ENCODE measurements at regions not wholly inside any gene's neighbourhood (a gene's known extent, or its start where the extent isn't known, plus 50 kb on each side); places are given as distances from the start of the nearest gene placed in this dataset.
"Not testable (repeated sequence)": the region's sequence is repeated elsewhere in the genome, so short reads cannot be mapped to it uniquely, and the experiment has no call there.

GRCh38 chr13:80070024-80070703 lies 270.8 kb downstream of the SPRY2 start:
- Histone ChIP-seq H3K27me3 (ENCODE audit: insufficient read depth, low read depth) (no peaks in the 10 kb centered on the region), H3K9me3 (ENCODE audit: insufficient read depth, low read depth) (no peaks in the 10 kb centered on the region), H3K79me2 (ENCODE audit: low read depth) (no peaks in the 10 kb centered on the region), H3K4me2 (no peak overlapping the region), H3K9me2 (ENCODE audit: insufficient read depth) (no peaks in the 10 kb centered on the region; the same call in 1 of the 2 replicates), H4K20me1 (ENCODE audit: insufficient read depth) (no peaks in the 10 kb centered on the region), H3K27ac (no peak overlapping the region), H3K36me3 (ENCODE audit: low read depth) (no peaks in the 10 kb centered on the region), H3K4me1 (replicated peaks; ENCODE audit: insufficient read depth) (no peaks in the 10 kb centered on the region), H3F3A (ENCODE audit: insufficient read depth, low read depth) (no peaks in the 10 kb centered on the region), H3K4me3 (no peak overlapping the region), H2AFZ (no peak overlapping the region)
- intact Hi-C loops (cut with micrococcal nuclease; ENCODE audit: unreplicated experiment), result no loop called here
- ChIA-PET CTCF (no interaction called here), POLR2A (ENCODE audit: unreplicated experiment) (no interaction called here)
- DNase-seq, result no peak
- TF ChIP-seq EZH2 (IDR thresholded peaks at IDR 0.05; ENCODE audit: low read depth) (no peak), CTCF (conservative IDR thresholded peaks at IDR 0.05) (no peak)
- no TSS peak for BruUV-seq (replicated peaks)

GRCh38 chr13:80069374-80069773 lies 271.6 kb downstream of the SPRY2 start:
- Histone ChIP-seq H3K27me3 (ENCODE audit: insufficient read depth, low read depth) (no peaks in the 10 kb centered on the region), H3K27ac (no peak overlapping the region), H4K20me1 (ENCODE audit: insufficient read depth) (no peaks in the 10 kb centered on the region), H2AFZ (no peak overlapping the region), H3K9me2 (ENCODE audit: insufficient read depth) (no peaks in the 10 kb centered on the region; the same call in 1 of the 2 replicates), H3K9me3 (ENCODE audit: insufficient read depth, low read depth) (no peaks in the 10 kb centered on the region), H3K79me2 (ENCODE audit: low read depth) (no peaks in the 10 kb centered on the region), H3K4me1 (replicated peaks; ENCODE audit: insufficient read depth) (no peaks in the 10 kb centered on the region), H3K4me3 (no peak overlapping the region), H3K36me3 (ENCODE audit: low read depth) (no peaks in the 10 kb centered on the region), H3F3A (ENCODE audit: insufficient read depth, low read depth) (no peaks in the 10 kb centered on the region), H3K4me2 (no peak overlapping the region)
- BruUV-seq (replicated peaks), result no TSS peak
- no peak for DNase-seq
- intact Hi-C loops (cut with micrococcal nuclease; ENCODE audit: unreplicated experiment), result no loop called here
- no peak for TF ChIP-seq CTCF (conservative IDR thresholded peaks at IDR 0.05)
- no peak for TF ChIP-seq EZH2 (IDR thresholded peaks at IDR 0.05; ENCODE audit: low read depth)
- CTCF ChIA-PET, result no interaction called here
- POLR2A ChIA-PET (ENCODE audit: unreplicated experiment), result no interaction called here

GRCh38 chr13:80065996-80066395 lies 274.9 kb downstream of the SPRY2 start:
- ChIA-PET POLR2A (ENCODE audit: unreplicated experiment) (no interaction called here), CTCF (no interaction called here)
- Histone ChIP-seq H3K4me3 (no peak overlapping the region), H3K79me2 (ENCODE audit: low read depth) (no peaks in the 10 kb centered on the region), H3K9me3 (ENCODE audit: insufficient read depth, low read depth) (no peaks in the 10 kb centered on the region), H3K36me3 (ENCODE audit: low read depth) (no peaks in the 10 kb centered on the region), H3K27ac (no peak overlapping the region), H2AFZ (no peak overlapping the region), H3F3A (ENCODE audit: insufficient read depth, low read depth) (no peaks in the 10 kb centered on the region), H4K20me1 (ENCODE audit: insufficient read depth) (no peaks in the 10 kb centered on the region), H3K4me2 (no peak overlapping the region), H3K9me2 (ENCODE audit: insufficient read depth) (no peaks in the 10 kb centered on the region; the same call in 1 of the 2 replicates), H3K4me1 (replicated peaks; ENCODE audit: insufficient read depth) (no peaks in the 10 kb centered on the region), H3K27me3 (ENCODE audit: insufficient read depth, low read depth) (no peaks in the 10 kb centered on the region)
- no peak for TF ChIP-seq CTCF (conservative IDR thresholded peaks at IDR 0.05)
- no peak for TF ChIP-seq EZH2 (IDR thresholded peaks at IDR 0.05; ENCODE audit: low read depth)
- no TSS peak for BruUV-seq (replicated peaks)
- DNase-seq, result no peak
- intact Hi-C loops (cut with micrococcal nuclease; ENCODE audit: unreplicated experiment), result no loop called here

- CTCF ChIA-PET; intact Hi-C loops (cut with micrococcal nuclease; ENCODE audit: unreplicated experiment); H3K4me1 ChIP-seq (replicated peaks; ENCODE audit: insufficient read depth); H3K9me3 ChIP-seq (ENCODE audit: insufficient read depth, low read depth); BruUV-seq (replicated peaks); H3K79me2 ChIP-seq (ENCODE audit: low read depth); H3K27me3 ChIP-seq (ENCODE audit: insufficient read depth, low read depth); H3K4me3 ChIP-seq; H4K20me1 ChIP-seq (ENCODE audit: insufficient read depth); DNase-seq; H2AFZ ChIP-seq; H3K36me3 ChIP-seq (ENCODE audit: low read depth); H3K4me2 ChIP-seq; H3K9me2 ChIP-seq (ENCODE audit: insufficient read depth); POLR2A ChIA-PET (ENCODE audit: unreplicated experiment); H3F3A ChIP-seq (ENCODE audit: insufficient read depth, low read depth); H3K27ac ChIP-seq: not testable (repeated sequence)
These were observed 278.5 kb downstream of the SPRY2 start for GRCh38 chr13:80062416-80062815.
